Panc1 (cell line): ENCODE measurements at regions not wholly inside any gene's neighbourhood (a gene's known extent, or its start where the extent isn't known, plus 50 kb on each side); places are given as distances from the start of the nearest gene placed in this dataset.

Source experiments
- SIN3A ChIP-seq: IDR thresholded peaks from 2 replicates; pipeline ENCODE4 v1.6.1; 2012; ENCODE audit warnings: low read depth, mild to moderate bottlenecking, low read length, moderate library complexity, borderline replicate concordance; ENCODE audit not compliant: insufficient read depth
- TCF7L2 ChIP-seq: IDR thresholded peaks from 2 replicates; pipeline ENCODE4 v1.6.1; 2011; ENCODE audit warnings: mild to moderate bottlenecking, low read depth, low read length, inconsistent platforms
- TF ChIP-seq, protein P1 (sequence below): fragments of 450-650 bp; IDR thresholded peaks from 2 replicates; pipeline ENCODE4 v1.5.1; 2017; ENCODE audit warnings: mild to moderate bottlenecking
- TF ChIP-seq, protein P2 (sequence below), 2 experiments: IDR thresholded peaks; 2 replicates each; pipeline ENCODE4 v1.6.1; 2011 to 2012; ENCODE audit warnings: low read depth in 2 of 2, control low read depth in 1 of 2, low read length in 1 of 2, mild to moderate bottlenecking in 1 of 2, moderate library complexity in 1 of 2; ENCODE audit not compliant: insufficient read depth in 1 of 2

DNA sequence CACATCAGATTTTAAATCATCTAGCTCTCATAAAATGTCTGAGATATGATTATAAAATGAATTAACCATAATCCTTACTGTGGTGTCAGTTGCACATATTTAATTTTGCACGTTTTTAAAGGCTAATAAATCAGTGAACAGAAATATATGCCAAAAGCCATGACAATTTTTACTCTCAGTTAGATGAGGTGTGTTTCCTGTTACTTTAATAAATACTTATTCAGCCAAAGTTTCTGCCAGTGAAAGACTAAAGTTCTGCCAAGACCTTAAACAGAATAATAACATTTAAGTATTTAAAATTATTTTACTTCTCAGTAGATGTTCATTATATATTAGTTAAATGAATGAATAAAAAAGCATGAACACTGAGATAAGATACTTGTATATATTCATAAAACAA is 1150.1 kb downstream of the NAALADL2 start:
- TF ChIP-seq TCF7L2 (no peak), SIN3A (no peak)
- TF ChIP-seq, protein P1, sequence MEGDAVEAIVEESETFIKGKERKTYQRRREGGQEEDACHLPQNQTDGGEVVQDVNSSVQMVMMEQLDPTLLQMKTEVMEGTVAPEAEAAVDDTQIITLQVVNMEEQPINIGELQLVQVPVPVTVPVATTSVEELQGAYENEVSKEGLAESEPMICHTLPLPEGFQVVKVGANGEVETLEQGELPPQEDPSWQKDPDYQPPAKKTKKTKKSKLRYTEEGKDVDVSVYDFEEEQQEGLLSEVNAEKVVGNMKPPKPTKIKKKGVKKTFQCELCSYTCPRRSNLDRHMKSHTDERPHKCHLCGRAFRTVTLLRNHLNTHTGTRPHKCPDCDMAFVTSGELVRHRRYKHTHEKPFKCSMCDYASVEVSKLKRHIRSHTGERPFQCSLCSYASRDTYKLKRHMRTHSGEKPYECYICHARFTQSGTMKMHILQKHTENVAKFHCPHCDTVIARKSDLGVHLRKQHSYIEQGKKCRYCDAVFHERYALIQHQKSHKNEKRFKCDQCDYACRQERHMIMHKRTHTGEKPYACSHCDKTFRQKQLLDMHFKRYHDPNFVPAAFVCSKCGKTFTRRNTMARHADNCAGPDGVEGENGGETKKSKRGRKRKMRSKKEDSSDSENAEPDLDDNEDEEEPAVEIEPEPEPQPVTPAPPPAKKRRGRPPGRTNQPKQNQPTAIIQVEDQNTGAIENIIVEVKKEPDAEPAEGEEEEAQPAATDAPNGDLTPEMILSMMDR, result no peak
- TF ChIP-seq, protein P2, sequence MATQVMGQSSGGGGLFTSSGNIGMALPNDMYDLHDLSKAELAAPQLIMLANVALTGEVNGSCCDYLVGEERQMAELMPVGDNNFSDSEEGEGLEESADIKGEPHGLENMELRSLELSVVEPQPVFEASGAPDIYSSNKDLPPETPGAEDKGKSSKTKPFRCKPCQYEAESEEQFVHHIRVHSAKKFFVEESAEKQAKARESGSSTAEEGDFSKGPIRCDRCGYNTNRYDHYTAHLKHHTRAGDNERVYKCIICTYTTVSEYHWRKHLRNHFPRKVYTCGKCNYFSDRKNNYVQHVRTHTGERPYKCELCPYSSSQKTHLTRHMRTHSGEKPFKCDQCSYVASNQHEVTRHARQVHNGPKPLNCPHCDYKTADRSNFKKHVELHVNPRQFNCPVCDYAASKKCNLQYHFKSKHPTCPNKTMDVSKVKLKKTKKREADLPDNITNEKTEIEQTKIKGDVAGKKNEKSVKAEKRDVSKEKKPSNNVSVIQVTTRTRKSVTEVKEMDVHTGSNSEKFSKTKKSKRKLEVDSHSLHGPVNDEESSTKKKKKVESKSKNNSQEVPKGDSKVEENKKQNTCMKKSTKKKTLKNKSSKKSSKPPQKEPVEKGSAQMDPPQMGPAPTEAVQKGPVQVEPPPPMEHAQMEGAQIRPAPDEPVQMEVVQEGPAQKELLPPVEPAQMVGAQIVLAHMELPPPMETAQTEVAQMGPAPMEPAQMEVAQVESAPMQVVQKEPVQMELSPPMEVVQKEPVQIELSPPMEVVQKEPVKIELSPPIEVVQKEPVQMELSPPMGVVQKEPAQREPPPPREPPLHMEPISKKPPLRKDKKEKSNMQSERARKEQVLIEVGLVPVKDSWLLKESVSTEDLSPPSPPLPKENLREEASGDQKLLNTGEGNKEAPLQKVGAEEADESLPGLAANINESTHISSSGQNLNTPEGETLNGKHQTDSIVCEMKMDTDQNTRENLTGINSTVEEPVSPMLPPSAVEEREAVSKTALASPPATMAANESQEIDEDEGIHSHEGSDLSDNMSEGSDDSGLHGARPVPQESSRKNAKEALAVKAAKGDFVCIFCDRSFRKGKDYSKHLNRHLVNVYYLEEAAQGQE (IDR thresholded peaks at IDR 0.05; ENCODE audit: insufficient read depth in 1 of 2, low read depth in 2 of 2, low read length in 1 of 2), result no peak
